Fibroblast of mammary gland (primary cell): ENCODE measurements at regions not wholly inside any gene's neighbourhood (a gene's known extent, or its start where the extent isn't known, plus 50 kb on each side); places are given as distances from the start of the nearest gene placed in this dataset.
A peak's percentile ranks its signal among the peaks of the same experiment; 100 is the strongest.

ENCODE experiments used
- DNase-seq: peaks from one replicate; pipeline ENCODE4 v3.0.0-alpha.2; 2010; ENCODE audit warnings: low read depth
- H3K4me3 ChIP-seq: 2 replicates; pipeline ENCODE4 v1.5.1; 2011; ENCODE audit warnings: low read depth, mild to moderate bottlenecking, low read length, moderate library complexity; ENCODE audit not compliant: control insufficient read depth
- TF ChIP-seq, protein P1 (sequence below): conservative IDR thresholded peaks from 2 replicates; pipeline ENCODE4 v1.5.1; 2011; ENCODE audit warnings: low read depth, low read length, inconsistent platforms; ENCODE audit not compliant: control insufficient read depth, insufficient read depth

DNA sequence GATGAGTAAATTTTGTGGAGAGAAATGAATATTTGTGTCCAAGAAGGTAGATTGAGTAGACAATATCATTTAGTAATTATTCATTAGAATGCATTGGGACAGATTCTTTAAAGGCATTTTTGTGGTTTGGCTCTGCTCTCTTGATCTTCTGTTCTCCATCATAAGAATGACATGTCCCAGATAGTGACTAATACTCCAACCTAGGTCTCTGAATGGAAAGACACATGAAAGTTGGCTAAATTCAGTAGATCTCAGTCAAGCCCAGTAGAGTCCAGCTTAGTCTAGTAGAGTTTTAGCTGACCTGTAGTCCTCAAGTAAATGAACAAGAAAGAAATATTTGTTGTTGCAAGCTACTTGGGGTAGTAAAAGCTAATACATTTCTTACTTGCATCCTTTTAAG, 61.8 kb upstream of the DNAH14 start:
- DNase-seq, result peak; percentile 59
- TF ChIP-seq, protein P1, sequence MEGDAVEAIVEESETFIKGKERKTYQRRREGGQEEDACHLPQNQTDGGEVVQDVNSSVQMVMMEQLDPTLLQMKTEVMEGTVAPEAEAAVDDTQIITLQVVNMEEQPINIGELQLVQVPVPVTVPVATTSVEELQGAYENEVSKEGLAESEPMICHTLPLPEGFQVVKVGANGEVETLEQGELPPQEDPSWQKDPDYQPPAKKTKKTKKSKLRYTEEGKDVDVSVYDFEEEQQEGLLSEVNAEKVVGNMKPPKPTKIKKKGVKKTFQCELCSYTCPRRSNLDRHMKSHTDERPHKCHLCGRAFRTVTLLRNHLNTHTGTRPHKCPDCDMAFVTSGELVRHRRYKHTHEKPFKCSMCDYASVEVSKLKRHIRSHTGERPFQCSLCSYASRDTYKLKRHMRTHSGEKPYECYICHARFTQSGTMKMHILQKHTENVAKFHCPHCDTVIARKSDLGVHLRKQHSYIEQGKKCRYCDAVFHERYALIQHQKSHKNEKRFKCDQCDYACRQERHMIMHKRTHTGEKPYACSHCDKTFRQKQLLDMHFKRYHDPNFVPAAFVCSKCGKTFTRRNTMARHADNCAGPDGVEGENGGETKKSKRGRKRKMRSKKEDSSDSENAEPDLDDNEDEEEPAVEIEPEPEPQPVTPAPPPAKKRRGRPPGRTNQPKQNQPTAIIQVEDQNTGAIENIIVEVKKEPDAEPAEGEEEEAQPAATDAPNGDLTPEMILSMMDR, result no peak
- no peak overlapping the region for H3K4me3 ChIP-seq

DNA sequence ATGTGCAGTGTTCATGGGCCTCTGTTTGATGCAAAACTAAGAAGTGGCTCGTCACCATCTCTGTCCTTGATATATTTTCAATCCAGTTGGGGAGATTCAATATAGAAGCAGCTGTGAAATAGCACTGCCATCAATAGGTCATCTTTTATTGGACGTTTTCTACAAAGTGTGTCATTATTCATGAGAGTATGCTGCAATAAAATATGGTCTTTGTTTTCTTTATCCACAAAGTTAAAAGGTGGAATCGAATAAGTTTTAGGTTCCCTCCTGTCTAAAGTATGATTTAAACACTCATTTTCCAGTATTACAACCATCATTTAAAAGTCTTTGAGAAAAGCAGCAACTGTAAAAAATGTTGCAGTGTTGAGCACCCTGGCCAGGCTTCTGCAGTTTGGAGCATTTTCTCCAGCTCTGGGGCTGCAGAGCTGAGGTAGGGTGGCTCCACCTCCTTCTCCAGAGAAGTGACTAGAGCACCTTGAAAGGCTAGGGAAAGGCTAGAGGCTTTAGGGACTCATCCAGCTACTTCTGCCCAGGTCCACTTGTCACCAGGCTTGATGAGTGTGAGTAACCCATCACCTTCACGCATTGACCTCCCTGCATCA, 56.5 kb upstream of the DNAH14 start:
- TF ChIP-seq, protein P1, result no peak
- DNase-seq, result no peak
- no peak overlapping the region for H3K4me3 ChIP-seq

- no peak overlapping the region for H3K4me3 ChIP-seq
- peak; percentile 83 for DNase-seq
- TF ChIP-seq, protein P1, result no peak
Observed at GRCh38 chr1:224873434-224874369, 55.8 kb upstream of the DNAH14 start.

- DNase-seq, result no peak
- TF ChIP-seq, protein P1, result no peak
- H3K4me3 ChIP-seq, result no peak overlapping the region
Observed at GRCh38 chr1:224874775-224875174, 54.7 kb upstream of the DNAH14 start.

DNA sequence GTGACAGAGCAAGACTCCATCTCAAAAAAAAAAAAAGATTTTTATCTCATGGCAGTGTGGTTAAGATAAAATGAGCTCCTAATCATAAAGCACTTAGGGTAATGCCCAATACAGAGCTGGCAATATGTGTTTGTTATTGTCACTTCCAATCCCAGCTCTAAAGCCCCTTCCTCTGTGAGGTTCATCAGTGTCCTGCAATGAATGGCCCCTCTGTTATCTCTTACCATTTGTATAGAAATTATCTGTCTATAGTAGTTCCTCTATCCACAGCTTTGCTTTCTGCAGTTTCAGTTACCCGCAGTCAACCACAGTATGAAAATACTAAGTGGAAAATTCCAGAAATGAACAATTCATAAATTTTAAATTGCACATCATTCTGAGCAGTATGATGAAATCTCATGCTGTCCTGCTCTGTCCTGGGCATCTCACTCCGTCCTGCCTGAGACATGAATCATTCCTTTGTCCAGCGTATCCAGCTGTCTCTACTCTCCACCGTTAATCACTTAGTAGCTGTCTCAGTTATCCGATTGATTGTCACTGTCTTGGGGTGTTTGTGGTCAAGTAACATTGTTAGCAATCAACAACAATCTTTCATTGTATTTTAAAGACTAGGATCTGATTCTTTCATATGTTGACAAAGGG, 50.2 kb upstream of the DNAH14 start:
- DNase-seq, result peak; percentile 67
- TF ChIP-seq, protein P1, result no peak
- H3K4me3 ChIP-seq, result no peak overlapping the region
